Stimulated activated CD4-positive, alpha-beta T cell treated with anti-CD3 and anti-CD28 coated beads, Interleukin-15, amount 100 ng/mL, for 48 hours (primary cell): ENCODE measurements at regions not wholly inside any gene's neighbourhood (a gene's known extent, or its start where the extent isn't known, plus 50 kb on each side); places are given as distances from the start of the nearest gene placed in this dataset.

Experiments used
- DNase-seq, 2 donors: peaks; one replicate each; pipeline ENCODE4 v3.0.0-alpha.2; 2020; ENCODE audit warnings: low read depth in 2 of 2

DNA sequence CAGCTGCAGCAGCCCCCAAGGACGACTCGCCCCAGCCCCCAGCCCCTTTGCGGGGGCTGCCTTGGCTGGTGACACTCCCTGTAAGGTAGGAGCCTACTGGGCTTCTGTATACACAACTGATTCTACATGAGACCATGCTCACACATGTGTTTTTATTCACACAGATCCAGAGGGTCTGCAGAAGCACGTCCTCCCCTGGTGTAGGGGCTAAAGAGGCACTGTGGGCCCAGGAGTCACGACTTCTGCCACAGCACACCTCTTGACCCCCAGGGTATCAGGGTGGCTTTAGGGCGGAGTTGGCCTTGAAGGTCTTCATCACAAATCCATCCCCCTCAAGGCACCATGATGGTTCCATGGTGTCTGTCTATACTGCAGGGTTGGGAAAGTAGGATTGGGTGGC is 931.2 kb downstream of the TBC1D22A start:
- no peak for DNase-seq

- DNase-seq, result no peak
Observed at GRCh38 chr22:47692811-47693210, 930.4 kb downstream of the TBC1D22A start.

- DNase-seq, result no peak
Observed at GRCh38 chr22:47691152-47691895, 928.9 kb downstream of the TBC1D22A start.

DNA sequence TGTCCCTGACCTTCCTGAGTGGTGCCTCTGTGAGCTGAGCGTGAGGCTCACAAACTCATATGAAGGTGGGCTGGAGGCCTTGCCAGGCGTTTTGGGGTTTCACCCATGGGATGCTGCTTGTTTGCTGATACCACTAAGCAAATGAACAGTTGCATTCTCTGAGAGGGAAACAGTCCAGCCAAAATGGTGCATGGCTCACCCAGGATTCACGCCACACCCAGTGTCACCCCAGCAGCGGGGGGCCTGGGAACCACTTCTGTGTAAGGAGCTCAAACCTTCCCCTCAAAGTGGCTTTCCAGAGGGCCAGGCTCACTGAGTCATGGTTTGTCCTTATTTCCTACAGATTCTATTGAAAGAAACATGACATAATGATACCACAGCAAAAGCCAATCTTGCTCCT is 928.1 kb downstream of the TBC1D22A start:
- no peak for DNase-seq

DNA sequence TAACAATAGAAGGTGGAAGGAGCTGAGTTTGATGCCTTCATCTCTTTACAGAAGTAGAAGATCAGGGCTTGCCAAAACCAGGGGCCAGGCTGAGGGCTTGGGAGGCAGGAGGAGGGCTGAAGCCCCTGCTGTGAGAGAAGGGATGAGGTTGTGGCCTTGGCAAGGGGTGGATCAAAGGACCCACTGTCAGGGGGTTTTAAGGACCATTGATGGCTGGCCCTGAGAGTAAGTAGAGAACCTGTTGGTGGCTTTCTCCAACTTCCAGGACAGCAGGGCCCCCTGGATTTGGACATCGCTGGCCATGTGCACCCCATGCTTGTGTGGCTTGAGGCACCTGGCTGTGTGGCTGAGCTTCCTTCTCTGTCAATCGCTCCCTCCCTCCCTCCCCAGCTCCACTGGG is 927.7 kb downstream of the TBC1D22A start:
- DNase-seq, result no peak

DNA sequence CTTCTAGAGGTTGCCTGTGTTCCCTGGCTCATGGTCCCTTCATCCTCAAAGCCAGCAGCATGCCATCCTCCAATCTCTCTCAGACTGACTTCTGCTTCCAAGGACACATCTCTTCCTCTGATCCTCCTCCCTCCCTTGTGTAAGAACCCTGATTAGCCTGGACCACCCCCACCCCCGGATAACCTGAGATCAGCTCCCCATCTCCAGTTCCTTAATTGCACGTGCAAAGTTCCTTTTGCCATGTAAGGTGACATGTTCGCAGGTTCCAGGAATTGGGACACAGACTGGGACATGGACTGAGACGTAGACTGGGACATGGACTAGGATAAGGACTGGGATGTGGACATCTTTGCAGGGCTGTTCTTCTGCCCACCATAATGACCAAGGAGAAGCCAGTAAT is 925.3 kb downstream of the TBC1D22A start:
- DNase-seq, result no peak

- DNase-seq, result no peak
Observed at GRCh38 chr22:47687346-47687655, 924.9 kb downstream of the TBC1D22A start.

GRCh38 chr22:47686594-47687345 is 924.3 kb downstream of the TBC1D22A start:
- DNase-seq, result no peak

DNA sequence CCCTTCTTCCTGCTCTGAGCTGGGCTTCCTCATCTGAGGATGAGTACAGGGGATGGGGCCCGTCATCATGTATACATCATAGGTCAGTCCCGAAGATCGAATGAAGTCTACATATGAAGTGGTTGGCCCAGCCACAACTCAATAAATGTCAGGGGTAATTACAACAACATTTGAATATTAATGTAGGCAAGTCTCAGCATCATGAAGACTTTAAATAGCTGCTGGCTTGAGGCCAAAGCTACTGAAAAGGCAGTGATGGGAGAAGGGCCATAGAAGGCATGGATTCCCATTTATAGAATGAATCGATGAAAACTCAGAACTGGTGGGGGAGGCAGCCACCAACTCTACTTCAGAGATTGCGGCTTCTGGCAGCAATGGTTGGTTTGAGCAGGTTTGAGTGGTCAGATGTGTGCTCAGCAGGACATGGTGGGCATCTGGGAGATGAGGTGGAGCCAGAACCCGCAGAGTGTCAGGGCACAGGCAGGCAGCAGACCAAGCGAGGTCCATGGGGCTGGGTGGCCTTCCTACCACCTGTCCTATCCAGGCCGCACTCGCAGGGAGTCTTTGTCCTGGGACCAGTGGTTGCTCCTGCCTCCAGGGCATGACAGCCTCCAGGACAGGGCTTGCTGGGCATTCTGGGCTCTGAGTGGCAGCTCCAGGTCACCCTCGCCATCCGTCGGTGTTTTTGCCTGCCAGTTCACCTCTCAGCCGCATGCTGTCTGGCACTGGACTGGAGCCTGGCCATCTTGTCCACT is 919.1 kb downstream of the TBC1D22A start:
- no peak for DNase-seq

DNA sequence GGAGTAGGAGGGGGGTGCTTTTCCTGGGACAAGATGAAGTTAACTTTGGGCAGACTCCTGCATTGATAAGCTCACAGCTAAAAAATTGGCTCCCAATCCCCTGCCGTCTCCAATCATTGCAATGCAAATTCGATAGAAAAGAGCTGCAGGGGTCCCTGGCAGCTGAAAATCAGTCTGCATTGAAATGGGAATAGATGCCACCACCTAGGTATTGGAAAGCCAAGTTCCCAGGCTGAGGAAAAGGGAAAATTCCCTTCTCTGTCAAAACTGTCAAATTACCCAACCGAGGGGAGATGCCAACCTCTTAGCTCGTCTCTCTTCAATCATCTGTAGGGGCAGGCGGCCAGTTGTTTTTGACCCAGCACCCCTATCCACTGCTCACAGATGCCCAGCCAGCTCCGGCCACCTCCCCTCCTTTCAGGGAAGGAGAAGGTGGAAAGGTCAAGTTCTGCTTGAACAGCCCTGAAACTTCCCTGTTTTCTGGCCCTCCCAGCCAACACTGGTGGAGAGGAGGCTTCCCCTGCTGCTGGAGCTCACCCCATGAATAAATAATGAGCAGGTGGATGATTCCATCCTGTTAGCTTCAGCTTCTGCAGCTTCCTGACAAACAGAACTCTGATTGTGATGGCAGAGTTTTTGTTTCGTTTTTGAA is 916.3 kb downstream of the TBC1D22A start:
- no peak for DNase-seq

GRCh38 chr22:47678048-47678447 is 915.6 kb downstream of the TBC1D22A start:
- DNase-seq, result no peak

- no peak for DNase-seq
Observed at GRCh38 chr22:47676685-47677084, 914.2 kb downstream of the TBC1D22A start.

- no peak for DNase-seq
Observed at GRCh38 chr22:47674600-47674999, 912.1 kb downstream of the TBC1D22A start.

- no peak for DNase-seq
Observed at GRCh38 chr22:47673557-47673956, 911.1 kb downstream of the TBC1D22A start.

GRCh38 chr22:47672526-47672925 is 910.1 kb downstream of the TBC1D22A start:
- DNase-seq, result no peak

DNA sequence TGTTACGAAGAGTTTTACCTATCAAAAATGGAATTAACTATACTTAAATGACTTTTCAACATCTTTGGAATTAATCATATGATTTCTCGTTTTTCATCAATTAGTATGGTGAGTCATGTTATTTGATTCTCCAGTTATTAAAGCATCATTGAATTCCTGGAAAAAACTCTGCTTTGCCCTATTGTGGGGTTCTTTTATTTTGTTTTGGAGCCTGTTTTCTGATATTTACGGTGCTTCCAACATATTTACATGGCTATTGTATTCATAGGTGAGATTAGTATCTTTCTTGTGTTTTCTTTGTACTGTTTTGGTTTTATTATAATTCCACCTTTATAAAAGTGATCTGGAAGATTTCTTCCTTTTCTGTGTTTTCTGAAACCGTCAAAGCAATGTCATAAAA is 902.7 kb downstream of the TBC1D22A start:
- DNase-seq, result no peak

DNA sequence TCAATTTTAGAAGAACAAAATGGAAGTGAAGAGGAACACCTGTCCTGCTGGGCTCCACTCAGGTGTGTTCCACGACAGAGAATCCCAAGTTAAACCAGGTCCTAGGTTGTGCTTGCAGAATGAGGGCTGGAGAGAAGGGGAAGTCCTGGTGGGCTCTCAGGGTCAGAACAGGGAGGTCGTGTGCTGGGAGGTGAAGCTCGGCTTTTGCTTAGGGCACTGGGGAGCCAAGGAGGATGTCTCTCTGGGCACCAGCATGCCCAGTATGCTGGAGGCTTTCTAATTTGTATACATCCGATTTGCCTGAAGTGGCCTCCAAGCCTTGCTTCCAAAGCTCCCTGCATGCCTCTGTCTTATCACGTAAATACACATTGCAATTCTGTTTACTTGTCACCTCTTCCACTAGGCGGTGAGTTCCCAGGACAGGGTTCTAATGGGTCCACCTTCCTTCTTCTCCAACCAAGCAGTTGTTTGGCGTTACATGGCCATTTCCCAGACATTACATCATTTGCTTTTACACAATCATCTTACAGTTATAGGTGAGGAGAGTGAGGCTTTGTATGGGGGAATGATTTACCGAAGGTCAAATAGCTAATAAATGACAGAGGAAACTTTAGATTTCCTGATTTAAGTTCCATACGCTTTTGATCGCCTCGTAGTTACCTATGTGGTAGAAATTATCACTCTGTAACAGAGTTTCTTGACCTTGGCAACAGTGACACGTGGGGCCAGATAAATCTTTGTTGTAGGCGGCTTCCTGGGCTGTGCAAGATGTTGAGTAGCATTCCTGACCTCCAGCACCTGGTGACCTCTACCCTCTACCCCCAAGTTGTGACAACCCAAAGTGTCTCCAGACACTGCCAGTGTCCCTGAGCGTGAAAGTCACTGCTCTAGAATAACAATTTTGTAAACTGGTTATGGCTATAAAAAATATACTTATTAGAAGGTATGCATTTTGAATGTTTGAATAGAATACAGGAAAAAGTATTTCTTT is 901.5 kb downstream of the TBC1D22A start:
- no peak for DNase-seq

DNA sequence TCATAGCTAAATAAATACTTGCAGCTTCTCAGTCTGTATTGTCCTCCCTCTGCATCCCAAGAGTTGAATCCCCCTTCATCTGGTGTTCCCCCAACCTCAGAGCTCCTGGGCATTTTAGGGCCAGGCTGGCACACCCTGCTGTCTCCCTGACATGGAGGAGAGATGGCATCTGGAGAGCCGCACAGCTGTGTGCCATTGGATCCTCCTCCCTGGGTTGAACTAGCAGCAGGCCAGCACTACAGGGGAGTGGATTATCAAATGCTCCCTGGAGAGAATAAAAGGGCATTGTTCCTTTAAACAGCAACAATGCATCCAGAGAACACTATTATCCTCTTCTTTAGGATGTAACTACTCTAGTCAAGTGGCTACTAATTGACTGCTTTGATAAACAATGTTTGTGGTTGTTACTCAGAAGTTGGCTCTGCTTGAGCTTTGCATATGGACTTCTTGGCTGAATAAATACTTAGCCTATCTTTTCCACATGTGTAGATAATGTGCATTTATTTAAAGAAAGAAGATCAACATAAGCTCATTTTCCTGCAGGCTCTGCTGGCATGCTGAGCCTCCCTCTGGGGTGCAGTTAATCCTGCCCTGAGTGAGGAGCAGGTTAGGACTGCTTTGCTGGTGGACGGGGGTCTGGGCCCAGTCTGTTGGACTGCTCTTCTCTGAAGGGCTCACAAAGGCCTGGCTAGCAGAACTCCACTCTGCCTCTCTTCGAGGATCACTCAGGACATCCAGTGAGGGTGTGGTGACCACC is 897.2 kb downstream of the TBC1D22A start:
- no peak for DNase-seq

DNA sequence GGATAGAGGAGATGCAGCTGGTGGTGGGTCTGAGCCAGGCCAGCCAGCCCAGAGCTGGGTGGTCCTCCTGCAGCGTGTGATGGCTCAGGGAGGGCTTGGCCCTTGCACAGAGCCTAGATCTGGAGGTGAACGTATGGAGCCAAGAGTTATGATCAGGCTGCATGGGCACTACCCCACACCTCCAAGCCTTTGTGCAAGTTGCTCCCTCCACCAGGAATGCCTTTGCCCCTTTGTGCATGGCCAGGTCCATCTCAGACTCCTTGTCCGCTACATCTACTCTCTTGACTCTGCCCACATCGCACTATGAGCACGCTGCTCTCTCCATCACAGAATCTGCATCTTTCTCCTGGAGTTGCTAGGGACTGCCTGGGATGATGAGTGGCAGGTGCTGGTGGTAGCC is 895.7 kb downstream of the TBC1D22A start:
- no peak for DNase-seq

GRCh38 chr22:47657224-47657623 is 894.8 kb downstream of the TBC1D22A start:
- no peak for DNase-seq
